Eye (tissue), 1 donor: ENCODE measurements at regions not wholly inside any gene's neighbourhood (a gene's known extent, or its start where the extent isn't known, plus 50 kb on each side); places are given as distances from the start of the nearest gene placed in this dataset.
"Not testable (repeated sequence)": the region's sequence is repeated elsewhere in the genome, so short reads cannot be mapped to it uniquely, and the experiment has no call there.

ENCODE experiments used
- DNase-seq: peaks from one replicate; pipeline ENCODE4 v3.0.0-alpha.2; 2015

DNA sequence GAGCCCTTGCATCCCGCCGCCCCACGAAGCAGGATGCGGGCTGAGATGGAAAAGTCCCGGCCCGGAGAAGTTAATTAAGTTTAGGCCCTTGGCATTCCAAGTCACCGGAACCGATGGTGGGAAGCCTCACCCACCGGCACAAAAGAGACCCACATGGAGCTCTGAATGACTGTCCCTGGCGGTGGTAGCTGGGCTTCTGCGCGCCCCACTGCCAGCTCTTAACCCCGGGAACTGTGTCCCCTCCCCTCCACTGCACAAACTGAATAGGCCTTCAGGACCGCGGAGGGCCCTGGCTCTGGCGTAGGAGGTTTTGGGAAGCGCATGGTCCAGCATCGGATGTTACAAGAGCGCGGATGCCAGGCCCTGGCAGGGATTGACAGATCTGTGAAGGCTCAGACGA lies 291.1 kb upstream of the TUT7 start:
- DNase-seq: peak; percentile 75

GRCh38 chr9:86644675-86645034 lies 290.4 kb upstream of the TUT7 start:
- peak; percentile 56 for DNase-seq

GRCh38 chr9:86643946-86644674 lies 289.9 kb upstream of the TUT7 start:
- peak; percentile 45 for DNase-seq

GRCh38 chr9:86642721-86643120 lies 288.5 kb upstream of the TUT7 start:
- DNase-seq: no peak

GRCh38 chr9:86641970-86642369 lies 287.8 kb upstream of the TUT7 start:
- DNase-seq: no peak

DNA sequence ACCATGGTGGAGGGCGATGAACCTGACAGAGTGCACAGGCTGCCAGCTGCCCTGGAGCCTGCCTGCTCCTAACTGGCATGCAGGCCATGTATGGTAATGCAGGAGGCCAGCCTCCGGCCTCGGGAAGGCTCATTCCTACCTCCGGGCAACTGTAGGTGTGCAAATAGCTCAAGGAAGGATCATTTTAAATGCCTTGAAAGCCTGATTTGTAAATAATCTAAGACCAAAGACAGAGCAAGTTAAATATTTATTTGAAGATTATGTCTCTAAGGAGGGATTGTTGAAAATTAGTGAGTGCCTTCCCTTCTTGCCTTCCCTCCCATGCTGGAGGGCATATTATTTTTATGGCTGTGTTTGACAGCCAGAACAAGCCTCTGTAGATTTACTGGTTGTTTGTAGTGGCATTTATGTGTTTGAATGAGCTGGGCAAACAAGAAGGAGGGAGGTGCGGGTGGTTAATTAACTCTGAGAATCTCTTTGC lies 285.7 kb upstream of the TUT7 start:
- no peak for DNase-seq

DNA sequence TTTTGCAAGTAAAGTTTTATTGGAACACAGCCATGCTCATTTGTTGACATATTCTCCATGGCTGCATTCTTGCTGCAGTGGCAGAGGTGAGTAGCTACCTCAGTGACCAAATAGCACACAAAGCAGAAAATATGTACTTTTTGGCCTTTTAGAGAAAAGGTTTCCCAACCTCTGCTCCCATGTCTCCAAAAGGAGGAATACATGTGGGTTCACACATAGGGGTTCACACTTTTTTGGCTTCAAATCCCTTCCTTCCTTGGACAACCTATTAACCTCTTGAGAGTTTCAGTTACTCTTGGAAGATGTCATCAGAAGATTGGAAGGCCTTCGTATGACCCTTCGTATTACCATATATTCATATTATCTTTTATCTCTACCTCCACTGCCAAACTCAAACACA lies 285.1 kb upstream of the TUT7 start:
- no peak for DNase-seq

DNA sequence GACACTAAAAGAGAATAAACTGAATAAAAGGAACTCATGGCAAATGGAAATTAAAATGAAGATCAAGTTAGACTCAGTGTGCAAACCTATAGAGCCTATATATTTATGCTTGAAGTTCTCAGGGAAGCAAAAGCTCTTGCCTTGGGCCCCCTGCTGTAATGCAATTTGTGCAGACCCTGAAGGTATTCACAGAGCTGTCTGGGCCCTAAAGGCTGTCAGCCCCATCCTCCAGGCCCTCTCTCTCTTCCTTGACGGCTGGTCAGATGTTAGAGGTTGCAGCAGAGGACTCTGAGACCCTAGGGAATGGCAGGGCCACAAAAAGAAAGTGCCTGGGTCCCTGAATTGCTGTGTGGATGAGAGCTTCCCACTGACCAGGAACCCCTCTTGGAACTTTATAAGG lies 283.9 kb upstream of the TUT7 start:
- no peak for DNase-seq

- peak; percentile 94 for DNase-seq
Measured at GRCh38 chr9:86637515-86637914, 283.3 kb upstream of the TUT7 start.

DNA sequence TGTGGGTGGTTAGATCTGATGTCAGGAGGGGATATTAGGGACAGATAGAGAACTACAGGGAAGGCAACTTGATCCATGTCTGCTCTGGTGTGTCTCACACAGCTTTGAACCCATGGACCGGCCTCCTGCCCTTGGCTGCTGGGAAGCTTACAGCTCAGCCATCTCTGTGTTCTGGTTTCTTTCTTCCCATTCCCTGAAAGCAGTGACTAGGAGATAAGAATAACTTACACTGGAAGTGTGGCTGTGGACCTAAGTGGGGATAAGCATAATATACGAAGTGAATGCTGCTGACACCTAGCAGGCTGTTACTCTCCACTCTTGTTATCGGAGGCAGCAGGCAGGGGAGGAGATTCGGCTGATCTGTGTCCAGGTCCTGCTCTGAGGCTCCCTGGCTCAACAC lies 282.3 kb upstream of the TUT7 start:
- DNase-seq: no peak

GRCh38 chr9:86636038-86636437 lies 281.8 kb upstream of the TUT7 start:
- DNase-seq: no peak

DNA sequence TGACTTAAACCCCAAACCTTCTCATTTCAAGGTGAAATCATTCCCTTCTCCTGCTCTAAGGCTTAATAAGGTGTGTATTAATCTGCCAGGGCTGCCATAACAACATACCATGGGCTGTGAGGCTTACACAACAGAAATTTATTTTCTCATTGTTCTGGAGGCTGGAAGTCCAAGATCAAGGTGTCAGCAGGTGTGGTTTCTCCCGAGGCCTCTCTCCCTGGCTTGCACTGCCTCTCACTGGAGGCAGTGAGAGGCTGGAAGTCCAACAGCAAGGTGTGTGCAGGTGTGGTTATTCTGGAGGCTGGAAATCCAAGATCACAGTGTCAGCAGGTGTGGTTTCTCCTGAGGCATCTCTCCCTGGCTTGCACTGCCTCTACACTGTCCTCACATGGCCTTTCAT lies 280.3 kb upstream of the TUT7 start:
- DNase-seq: no peak

DNA sequence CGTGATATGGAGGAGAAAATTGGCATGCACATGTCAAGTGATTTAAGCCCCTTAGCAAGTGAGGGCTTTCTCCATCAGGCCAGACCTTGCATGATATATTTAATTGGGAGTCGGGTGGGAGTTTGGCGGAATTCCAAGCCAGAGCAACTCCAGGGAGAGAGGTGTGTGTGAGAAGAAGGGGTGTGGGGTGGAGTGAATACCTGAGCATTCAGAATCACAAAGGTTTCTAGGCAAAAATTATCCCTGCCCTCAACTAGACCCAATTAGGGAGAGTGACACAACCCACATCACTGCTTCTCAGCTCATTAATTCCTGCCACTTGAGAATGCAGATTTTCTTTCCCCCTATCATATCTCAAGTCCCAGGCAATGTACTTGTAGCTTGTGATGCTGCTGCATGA lies 279.7 kb upstream of the TUT7 start:
- DNase-seq: peak; percentile 50

- no peak for DNase-seq
Measured at GRCh38 chr9:86632537-86632936, 278.3 kb upstream of the TUT7 start.

GRCh38 chr9:86629530-86629929 lies 275.3 kb upstream of the TUT7 start:
- no peak for DNase-seq

DNA sequence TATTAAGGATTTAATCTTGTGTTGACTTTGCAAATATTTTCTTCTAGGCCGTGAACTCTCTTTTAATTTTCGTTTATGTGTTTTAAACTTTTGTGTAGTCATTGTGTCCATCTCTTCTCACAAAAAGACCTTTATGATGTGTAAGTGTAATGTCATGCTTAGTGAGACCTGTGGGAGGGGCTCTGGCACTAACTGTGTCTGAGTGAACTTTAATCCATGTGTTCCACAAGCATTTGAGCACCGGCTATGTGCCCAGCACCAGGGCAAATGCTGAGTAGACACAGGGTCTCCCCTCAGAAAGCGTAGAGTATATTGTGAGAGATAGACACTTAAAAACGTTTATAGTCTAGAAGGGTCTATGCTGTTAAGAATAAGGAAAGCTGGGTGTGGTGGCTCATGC lies 272.6 kb upstream of the TUT7 start:
- DNase-seq: no peak

- peak; percentile 72 for DNase-seq
Measured at GRCh38 chr9:86624630-86625029, 270.4 kb upstream of the TUT7 start.

DNA sequence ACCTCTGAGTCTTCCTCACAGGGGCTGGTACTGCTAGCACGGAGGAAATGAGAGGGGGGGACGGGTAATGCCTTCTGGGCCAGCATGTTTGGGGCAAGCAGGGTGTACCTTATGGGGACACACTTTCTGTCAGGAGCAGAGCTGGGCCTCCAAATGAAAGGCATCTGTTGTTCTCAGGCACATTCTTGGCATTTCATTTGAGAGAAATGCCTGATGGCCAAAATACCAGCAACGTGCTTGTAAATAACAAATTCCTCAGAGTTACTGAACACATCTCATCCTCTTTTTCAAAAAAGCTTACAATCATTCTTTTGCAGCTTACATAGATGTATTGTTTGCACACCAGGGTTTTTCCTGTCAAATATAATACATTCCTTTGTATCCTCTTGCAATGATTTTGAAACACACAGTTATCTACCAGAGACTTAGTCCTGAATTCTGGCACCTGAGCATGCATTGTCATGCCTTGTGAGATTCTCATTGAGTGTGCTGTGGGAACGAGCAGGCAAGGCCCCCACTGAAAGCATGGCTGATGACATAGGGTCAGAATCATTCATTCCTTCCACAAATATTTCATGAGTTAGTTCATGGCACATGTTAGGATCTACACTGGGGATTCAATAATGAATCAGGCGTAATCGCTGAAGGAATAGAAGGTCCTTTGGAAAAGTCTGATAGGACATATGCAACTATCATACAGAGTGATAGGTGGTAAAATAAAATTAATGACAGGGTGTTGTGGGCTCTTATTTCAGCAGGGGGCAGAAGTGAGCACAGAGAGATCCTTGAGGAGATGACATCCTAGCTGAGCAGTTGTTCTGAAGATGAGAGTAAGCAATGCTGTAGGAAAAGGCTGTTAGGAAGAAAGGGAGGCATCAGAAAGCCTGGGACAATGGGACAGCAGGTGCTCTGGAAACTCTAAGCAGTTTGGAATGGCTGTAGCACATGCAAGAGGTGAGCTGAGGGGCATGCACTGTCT lies 260.9 kb upstream of the TUT7 start:
- peak; percentile 63 for DNase-seq

DNA sequence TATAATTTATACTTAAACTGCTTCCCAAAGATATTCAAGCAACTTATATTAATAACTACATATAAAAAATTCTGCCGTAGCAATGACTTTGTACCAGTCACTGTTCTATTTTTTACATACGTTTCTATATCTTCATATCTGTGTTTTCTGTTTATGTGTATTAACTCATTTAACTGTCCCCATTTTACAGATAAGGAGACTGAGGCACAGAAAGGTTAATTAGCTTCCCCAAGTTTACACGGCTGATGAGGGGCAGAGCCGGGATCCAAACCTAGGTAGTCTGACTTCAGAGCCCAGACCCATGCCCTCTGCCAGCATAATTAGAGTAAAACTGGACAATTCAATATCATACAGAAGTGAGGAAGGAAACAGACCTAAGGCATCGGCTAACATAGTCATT lies 259.7 kb upstream of the TUT7 start:
- DNase-seq: no peak

DNA sequence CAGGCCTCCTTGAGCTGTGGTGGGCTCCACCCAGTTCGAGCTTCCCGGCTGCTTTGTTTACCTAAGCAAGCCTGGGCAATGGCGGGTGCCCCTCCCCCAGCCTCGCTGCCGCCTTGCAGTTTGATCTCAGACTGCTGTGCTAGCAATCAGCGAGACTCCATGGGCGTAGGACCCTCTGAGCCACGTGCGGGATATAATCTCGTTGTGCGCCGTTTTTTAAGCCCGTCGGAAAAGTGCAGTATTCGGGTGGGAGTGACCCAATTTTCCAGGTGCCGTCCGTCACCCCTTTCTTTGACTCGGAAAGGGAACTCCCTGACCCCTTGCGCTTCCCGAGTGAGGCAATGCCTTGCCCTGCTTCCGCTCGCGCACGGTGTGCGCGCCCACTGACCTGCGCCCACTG lies 257.3 kb upstream of the TUT7 start:
- DNase-seq: not testable (repeated sequence)

DNA sequence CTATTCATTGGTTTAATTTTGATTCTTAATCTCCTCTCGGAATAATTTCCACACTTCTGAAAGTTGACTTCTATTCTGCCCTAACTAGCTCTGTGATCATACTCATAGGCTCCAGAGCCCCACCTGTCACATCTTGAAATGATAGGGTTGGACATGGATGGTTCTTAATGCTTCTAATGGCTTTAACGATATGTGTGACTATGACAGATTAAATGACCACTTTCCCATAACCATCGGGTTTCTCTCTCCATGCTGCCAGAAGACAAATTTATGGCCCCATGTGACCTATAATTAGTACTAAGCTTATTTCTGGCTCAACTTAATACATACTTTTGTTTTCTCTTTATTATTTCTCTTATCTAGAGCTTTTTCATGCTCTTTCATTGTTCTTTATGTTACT lies 251.1 kb upstream of the TUT7 start:
- DNase-seq: peak; percentile 85

DNA sequence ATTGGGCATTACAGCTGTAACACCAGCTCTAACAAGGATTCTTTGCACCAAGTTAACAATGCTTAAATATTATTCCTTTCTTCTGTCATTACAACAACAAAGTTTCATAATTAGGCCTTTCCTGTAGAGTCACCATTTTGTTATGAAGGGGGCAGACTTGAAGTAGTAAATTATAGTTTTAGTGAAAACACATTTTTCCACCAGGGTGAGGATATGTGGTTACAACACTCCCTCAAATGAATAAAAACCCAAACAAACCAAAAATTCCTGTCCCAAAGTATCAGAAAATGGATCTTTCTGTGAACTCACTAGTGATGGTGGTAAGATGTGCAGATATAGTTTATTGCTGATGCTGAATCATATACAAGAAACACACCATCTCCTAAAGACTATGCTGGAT lies 250.5 kb upstream of the TUT7 start:
- DNase-seq: no peak

- DNase-seq: no peak
Measured at GRCh38 chr9:86602715-86603114, 248.5 kb upstream of the TUT7 start.

DNA sequence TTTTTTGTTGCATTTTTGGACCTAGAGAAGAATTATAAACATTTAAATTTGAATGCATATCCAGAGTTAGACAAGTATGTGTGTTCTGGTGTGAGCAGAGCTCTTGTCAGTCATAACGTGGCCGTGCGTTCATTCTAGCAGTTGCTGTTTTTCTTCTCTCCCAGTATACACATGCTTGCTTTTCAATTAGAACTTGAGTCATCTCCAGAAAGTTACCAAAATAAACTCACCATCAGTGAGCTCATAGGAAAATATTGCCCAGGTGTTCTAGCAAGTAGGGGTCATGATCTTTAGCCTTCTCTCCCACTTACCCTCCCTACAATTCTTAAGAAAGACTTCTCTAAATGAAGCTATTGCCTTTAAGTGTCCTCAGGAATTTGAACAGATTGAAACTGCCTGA lies 247.5 kb upstream of the TUT7 start:
- DNase-seq: no peak
